PFSK-1 (cell line): ENCODE measurements at regions not wholly inside any gene's neighbourhood (a gene's known extent, or its start where the extent isn't known, plus 50 kb on each side); places are given as distances from the start of the nearest gene placed in this dataset.

Experiments
- FOXP2 ChIP-seq: optimal IDR thresholded peaks from 2 replicates; pipeline ENCODE3; 2011; ENCODE audit warnings: borderline replicate concordance, control low read depth, inconsistent platforms; ENCODE audit not compliant: insufficient read depth; ENCODE audit errors: extremely low read length, extremely low read depth
- POLR2AphosphoS5 ChIP-seq: IDR thresholded peaks from 2 replicates; pipeline ENCODE4 v1.6.1; 2012; ENCODE audit warnings: low read depth, mild to moderate bottlenecking, control low read depth, low read length, moderate library complexity
- TF ChIP-seq, protein P1 (sequence below), 2 experiments: IDR thresholded peaks; 2 replicates each; pipeline versions ENCODE4 v1.6.1 to v1.8.0; 2011 to 2012; ENCODE audit warnings: low read depth in 2 of 2, low read length in 2 of 2, control low read depth in 1 of 2, inconsistent platforms in 1 of 2, mild to moderate bottlenecking in 1 of 2, moderate library complexity in 1 of 2; ENCODE audit not compliant: insufficient read depth in 1 of 2

DNA sequence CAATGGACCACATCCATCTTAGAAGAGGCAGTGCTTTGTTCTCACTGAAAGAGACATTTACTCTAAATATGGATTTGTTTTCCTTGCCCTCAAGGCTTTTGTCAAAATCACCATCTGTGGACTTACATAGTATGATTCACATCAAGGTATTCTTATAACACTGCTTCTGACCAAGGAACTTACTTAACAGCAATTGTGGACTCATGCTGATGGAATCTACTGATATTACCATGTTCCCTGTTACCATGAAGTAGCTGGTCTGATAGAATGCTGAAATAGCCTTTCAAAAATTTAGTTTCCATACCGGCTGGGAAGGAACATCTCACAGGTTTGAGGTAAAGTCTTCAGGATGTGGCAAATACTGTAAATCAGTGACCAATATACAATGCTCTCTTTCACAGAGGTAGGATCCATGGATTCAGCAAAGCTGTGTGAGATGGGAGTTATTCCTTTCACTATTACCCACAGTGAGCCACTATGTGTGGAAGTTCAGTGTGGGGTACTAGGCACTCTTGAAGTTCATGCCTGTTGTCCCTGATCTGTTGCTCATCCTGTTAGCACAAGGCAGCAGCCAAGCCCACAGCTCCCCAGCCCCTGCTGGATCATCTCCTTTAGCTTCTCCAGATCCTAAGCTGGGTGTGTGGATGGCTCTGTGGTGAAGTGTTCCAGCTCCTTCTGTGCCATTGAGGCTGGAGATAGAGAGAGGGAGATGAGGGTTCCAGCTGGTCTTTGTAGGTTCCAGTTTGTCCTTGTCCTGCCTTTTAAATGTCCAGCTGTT is 126.4 kb downstream of the ATP23 start:
- TF ChIP-seq POLR2AphosphoS5: no peak
- TF ChIP-seq FOXP2: no peak
- TF ChIP-seq, protein P1, sequence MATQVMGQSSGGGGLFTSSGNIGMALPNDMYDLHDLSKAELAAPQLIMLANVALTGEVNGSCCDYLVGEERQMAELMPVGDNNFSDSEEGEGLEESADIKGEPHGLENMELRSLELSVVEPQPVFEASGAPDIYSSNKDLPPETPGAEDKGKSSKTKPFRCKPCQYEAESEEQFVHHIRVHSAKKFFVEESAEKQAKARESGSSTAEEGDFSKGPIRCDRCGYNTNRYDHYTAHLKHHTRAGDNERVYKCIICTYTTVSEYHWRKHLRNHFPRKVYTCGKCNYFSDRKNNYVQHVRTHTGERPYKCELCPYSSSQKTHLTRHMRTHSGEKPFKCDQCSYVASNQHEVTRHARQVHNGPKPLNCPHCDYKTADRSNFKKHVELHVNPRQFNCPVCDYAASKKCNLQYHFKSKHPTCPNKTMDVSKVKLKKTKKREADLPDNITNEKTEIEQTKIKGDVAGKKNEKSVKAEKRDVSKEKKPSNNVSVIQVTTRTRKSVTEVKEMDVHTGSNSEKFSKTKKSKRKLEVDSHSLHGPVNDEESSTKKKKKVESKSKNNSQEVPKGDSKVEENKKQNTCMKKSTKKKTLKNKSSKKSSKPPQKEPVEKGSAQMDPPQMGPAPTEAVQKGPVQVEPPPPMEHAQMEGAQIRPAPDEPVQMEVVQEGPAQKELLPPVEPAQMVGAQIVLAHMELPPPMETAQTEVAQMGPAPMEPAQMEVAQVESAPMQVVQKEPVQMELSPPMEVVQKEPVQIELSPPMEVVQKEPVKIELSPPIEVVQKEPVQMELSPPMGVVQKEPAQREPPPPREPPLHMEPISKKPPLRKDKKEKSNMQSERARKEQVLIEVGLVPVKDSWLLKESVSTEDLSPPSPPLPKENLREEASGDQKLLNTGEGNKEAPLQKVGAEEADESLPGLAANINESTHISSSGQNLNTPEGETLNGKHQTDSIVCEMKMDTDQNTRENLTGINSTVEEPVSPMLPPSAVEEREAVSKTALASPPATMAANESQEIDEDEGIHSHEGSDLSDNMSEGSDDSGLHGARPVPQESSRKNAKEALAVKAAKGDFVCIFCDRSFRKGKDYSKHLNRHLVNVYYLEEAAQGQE (IDR thresholded peaks at IDR 0.05; ENCODE audit: insufficient read depth in 1 of 2, low read depth in 2 of 2, low read length in 2 of 2): no peak
